ENCODE measurements at regions not wholly inside any gene's neighbourhood (a gene's known extent, or its start where the extent isn't known, plus 50 kb on each side); places are given as distances from the start of the nearest gene placed in this dataset.
"Not testable (repeated sequence)": the region's sequence is repeated elsewhere in the genome, so short reads cannot be mapped to it uniquely, and the experiment has no call there.

DNA sequence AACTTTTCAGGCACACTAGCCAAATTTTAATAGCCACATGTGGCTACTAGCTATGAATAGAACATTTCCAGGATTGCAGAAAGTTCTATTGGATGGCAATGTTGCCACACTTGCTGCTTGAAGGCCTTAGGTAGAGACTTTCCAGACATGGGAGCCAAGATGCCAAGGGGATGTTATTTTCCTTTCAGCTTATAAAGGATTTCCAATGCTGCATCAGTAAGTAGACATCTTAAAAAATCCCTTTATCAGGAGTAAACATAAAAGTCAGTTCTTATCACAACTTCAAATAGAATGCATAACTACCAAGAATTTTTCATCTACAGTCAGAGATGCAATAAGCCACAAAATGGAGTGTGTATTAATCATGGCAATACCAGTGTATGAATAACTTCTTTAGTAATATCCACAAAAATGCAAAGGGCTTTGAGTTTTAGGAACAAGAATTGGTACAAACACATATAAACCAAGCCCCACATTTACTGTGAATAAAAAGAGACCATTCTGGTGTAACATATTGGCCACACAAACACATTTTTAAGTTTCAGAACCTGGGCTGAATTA, 457.1 kb upstream of the ADAMTS9 start:
- no peaks in the 10 kb centered on the region for H3K9me3 ChIP-seq
- H3K27me3 ChIP-seq (replicated peaks; ENCODE audit: insufficient read depth): no peaks in the 10 kb centered on the region
- no peak for ATAC-seq (ENCODE audit: insufficient number of reproducible peaks, low FRiP score, low read depth)
- no peak for DNase-seq (ENCODE audit: low spot score)
- H3K4me1 ChIP-seq (ENCODE audit: control insufficient read depth in 1 of 2, low read depth in 2 of 2): no peaks in the 10 kb centered on the region
- H3K36me3 ChIP-seq: no peaks in the 10 kb centered on the region
- no peak overlapping the region for H3K27ac ChIP-seq
- TF ChIP-seq, protein P1, sequence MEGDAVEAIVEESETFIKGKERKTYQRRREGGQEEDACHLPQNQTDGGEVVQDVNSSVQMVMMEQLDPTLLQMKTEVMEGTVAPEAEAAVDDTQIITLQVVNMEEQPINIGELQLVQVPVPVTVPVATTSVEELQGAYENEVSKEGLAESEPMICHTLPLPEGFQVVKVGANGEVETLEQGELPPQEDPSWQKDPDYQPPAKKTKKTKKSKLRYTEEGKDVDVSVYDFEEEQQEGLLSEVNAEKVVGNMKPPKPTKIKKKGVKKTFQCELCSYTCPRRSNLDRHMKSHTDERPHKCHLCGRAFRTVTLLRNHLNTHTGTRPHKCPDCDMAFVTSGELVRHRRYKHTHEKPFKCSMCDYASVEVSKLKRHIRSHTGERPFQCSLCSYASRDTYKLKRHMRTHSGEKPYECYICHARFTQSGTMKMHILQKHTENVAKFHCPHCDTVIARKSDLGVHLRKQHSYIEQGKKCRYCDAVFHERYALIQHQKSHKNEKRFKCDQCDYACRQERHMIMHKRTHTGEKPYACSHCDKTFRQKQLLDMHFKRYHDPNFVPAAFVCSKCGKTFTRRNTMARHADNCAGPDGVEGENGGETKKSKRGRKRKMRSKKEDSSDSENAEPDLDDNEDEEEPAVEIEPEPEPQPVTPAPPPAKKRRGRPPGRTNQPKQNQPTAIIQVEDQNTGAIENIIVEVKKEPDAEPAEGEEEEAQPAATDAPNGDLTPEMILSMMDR (IDR thresholded peaks at IDR 0.05): no peak
- H3K4me3 ChIP-seq: no peak overlapping the region

DNA sequence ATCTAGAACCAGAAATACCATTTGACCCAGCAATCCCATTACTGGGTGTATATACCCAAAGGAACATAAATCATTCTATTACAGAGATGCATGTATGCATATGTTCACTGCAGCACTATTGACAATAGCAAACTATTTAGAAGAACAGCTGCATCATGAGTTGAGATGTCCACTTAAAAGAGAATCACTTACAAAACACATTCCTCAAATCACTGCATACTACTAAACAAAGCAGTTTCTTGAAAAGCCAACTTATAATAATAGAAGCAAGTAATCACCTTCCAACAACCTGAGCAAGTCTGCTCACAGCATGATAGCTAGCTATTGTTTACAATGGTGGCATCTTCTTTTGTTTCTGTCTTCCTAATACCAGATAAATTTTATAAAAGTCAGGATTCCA, 454.7 kb upstream of the ADAMTS9 start:
- H3K27ac ChIP-seq: no peak overlapping the region
- no peak overlapping the region for H3K4me3 ChIP-seq
- H3K9me3 ChIP-seq: no peaks in the 10 kb centered on the region
- no peaks in the 10 kb centered on the region for H3K4me1 ChIP-seq (ENCODE audit: control insufficient read depth in 1 of 2, low read depth in 2 of 2)
- no peak for DNase-seq (ENCODE audit: low spot score)
- H3K36me3 ChIP-seq: no peaks in the 10 kb centered on the region
- no peaks in the 10 kb centered on the region for H3K27me3 ChIP-seq (replicated peaks; ENCODE audit: insufficient read depth)
- TF ChIP-seq, protein P1 (IDR thresholded peaks at IDR 0.05): no peak
- ATAC-seq (ENCODE audit: insufficient number of reproducible peaks, low FRiP score, low read depth): no peak

DNA sequence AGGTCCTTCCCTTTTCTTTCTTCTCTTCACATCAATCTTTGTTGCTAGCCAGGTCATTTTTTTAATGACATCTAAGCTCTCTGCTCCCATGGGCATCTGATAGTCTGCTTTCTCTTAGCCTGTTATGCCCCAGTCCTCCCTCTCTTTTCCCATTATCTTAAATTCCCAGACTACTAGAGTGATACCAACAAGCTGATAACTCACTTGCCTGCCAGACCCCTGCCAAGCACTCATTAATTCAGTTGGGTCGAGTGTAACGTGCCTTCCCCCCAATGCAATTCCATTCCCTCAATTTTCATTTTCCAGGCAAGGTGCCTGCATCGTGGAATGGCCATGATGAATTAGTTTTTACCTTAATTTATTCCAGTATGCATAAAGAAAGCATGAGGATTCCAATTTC, 450.8 kb upstream of the ADAMTS9 start:
- Histone ChIP-seq H3K4me3 (no peak overlapping the region), H3K9me3 (no peaks in the 10 kb centered on the region), H3K4me1 (ENCODE audit: control insufficient read depth in 1 of 2, low read depth in 2 of 2) (peaks cover 3 to 8% of the 10 kb centered on the region in 2 donors), H3K27me3 (replicated peaks; ENCODE audit: insufficient read depth) (no peaks in the 10 kb centered on the region), H3K36me3 (no peaks in the 10 kb centered on the region), H3K27ac (no peak overlapping the region)
- no peak for DNase-seq (ENCODE audit: low spot score)
- no peak for ATAC-seq (ENCODE audit: insufficient number of reproducible peaks, low FRiP score, low read depth)
- TF ChIP-seq, protein P1 (IDR thresholded peaks at IDR 0.05): no peak

DNA sequence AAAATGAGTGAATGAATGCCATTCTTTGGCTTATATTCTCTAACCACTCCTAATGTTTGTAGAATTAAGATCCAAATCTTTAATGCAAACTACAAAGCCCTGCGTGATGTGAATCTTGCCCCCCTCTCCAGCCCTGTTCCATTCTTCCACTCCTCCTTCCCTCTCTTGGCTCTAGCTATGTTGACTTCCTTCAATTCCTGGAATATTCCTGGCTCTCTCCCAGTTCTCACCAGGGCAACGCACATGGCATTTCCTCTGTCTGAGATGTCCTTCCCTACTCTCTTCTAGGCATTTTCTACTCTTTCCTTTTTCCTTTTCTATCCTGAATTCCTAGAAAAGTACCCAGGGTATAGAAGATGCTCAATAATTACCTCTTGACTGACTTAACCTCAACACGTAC, 446.0 kb upstream of the ADAMTS9 start:
- H3K4me3 ChIP-seq; H3K36me3 ChIP-seq; H3K27ac ChIP-seq; H3K27me3 ChIP-seq (replicated peaks; ENCODE audit: insufficient read depth); ATAC-seq (ENCODE audit: insufficient number of reproducible peaks, low FRiP score, low read depth); H3K9me3 ChIP-seq; DNase-seq (ENCODE audit: low spot score): not testable (repeated sequence)
- peaks cover 10 to 23% of the 10 kb centered on the region in 2 donors for H3K4me1 ChIP-seq (ENCODE audit: control insufficient read depth in 1 of 2, low read depth in 2 of 2)

DNA sequence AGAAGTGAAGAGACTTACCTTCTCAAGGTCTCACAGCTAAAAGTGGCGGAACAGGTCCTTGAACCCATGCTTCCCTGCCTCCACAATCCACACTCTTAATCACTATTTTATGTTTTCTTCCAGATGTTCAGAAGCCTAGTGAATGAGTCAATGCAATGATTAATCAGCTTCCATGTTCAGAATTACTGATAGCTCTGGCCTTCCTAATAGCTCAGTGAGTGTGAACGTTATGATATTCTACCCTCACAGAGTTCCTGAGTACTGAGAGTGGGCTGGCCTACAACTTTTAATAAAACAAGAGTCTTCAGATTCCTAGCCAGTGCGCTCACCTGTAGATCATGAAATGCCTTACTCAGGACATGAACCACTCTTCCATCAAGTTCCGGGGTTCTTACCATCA, 443.0 kb upstream of the ADAMTS9 start:
- Histone ChIP-seq H3K4me3 (no peak overlapping the region), H3K4me1 (ENCODE audit: control insufficient read depth in 1 of 2, low read depth in 2 of 2) (peaks cover 17 to 36% of the 10 kb centered on the region in 2 donors), H3K36me3 (no peaks in the 10 kb centered on the region), H3K9me3 (no peaks in the 10 kb centered on the region), H3K27ac (no peak overlapping the region), H3K27me3 (replicated peaks; ENCODE audit: insufficient read depth) (no peaks in the 10 kb centered on the region)
- TF ChIP-seq, protein P1 (IDR thresholded peaks at IDR 0.05): no peak
- no peak for DNase-seq (ENCODE audit: low spot score)
- no peak for ATAC-seq (ENCODE audit: insufficient number of reproducible peaks, low FRiP score, low read depth)

DNA sequence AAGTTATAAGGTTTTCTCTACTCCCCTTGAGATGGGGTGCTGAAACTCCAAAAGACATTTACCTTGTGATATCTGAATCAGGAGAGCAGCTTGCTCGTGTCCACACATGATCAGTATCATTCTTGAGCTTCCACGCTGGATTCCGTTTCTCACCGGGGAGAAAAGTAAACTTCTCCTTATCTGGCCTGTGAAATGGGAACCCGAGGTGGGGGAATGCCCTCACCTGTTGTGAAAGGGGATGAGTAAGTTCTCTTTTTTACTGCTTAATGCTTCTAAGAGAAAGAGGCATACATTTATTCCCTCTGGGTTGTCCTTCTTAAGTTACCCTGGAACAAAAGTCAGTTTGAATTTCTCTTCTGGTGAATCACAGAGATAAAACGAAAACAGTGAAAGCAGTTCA, 440.5 kb upstream of the ADAMTS9 start:
- H3K9me3 ChIP-seq: no peaks in the 10 kb centered on the region
- ATAC-seq (ENCODE audit: insufficient number of reproducible peaks, low FRiP score, low read depth) (no peak), DNase-seq (ENCODE audit: low spot score) (no peak)
- no peak overlapping the region for H3K27ac ChIP-seq
- TF ChIP-seq, protein P1 (IDR thresholded peaks at IDR 0.05): no peak
- H3K27me3 ChIP-seq (replicated peaks; ENCODE audit: insufficient read depth): no peaks in the 10 kb centered on the region
- H3K4me1 ChIP-seq (ENCODE audit: control insufficient read depth in 1 of 2, low read depth in 2 of 2): peaks cover 11 to 26% of the 10 kb centered on the region in 2 donors
- no peaks in the 10 kb centered on the region for H3K36me3 ChIP-seq
- H3K4me3 ChIP-seq: no peak overlapping the region

All from thoracic aorta (tissue), 2 donors.